HG03565 (cell line): ENCODE measurements at regions not wholly inside any gene's neighbourhood (a gene's known extent, or its start where the extent isn't known, plus 50 kb on each side); places are given as distances from the start of the nearest gene placed in this dataset.
"Not testable (repeated sequence)": the region's sequence is repeated elsewhere in the genome, so short reads cannot be mapped to it uniquely, and the experiment has no call there.

ENCODE experiments used
- ATAC-seq: cut with Tn5 transposase; IDR thresholded peaks from one replicate; pipeline ENCODE4 v1.9.1; 2021; ENCODE audit warnings: mild to moderate bottlenecking, moderate library complexity; ENCODE audit not compliant: unreplicated experiment

DNA sequence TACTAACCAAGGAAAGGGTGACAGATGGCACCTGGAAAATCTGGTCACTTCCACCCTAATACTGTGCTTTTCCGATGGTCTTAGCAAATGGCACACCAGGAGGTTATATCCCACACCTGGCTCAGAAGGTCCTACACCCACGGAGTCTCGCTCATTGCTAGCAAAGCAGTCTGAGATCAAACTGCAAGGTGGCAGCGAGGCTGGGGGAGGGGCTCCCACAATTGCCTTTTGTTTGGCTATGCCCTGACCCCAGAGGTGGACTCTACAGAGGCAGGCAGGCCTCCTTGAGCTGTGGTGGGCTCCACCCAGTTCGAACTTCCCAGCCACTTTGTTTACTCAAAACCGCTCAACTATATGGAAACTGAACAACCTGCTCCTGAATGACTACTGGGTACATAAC is 50.3 kb upstream of the UGT2B15 start:
- ATAC-seq: not testable (repeated sequence)

DNA sequence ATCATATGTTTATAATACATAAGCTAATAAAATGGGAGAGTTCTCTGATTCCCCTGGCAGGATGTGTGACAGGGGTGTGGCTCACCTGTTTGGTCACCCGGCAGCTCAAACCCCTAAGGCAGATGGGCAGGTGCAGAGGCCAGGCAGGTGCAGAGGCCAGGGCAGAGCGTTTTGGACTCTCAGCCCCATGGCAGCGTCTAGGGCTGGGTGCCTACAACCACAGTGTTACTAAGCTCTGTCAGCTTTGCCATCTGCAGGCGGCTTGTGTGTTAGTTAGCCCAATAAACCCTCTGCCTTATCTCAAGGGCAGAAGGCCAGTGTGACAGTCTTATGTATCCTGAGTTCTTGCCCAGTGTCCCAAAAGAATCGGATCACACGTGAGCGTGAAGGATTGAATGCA is 54.0 kb upstream of the UGT2B15 start:
- ATAC-seq: no peak

DNA sequence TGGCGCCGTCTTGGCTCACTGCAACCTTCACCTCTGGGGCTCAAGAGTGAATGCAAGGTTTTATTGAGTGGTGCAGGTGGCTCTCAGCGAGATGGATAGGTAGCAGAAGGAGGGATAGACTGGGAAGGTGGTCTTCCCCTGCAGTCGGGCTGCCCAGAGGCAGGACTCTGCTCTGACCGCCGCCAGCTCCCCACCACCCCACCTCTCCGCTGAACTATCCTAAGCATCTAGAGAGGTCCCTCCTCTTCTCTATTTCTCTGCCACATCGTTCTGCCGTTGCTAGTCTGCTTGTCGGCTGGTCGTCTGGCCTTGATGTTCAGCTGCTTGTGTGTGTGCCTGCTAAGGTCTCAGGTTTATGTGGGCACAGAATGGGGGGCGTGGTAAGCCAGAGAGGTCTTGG is 54.5 kb upstream of the UGT2B15 start:
- ATAC-seq: no peak

DNA sequence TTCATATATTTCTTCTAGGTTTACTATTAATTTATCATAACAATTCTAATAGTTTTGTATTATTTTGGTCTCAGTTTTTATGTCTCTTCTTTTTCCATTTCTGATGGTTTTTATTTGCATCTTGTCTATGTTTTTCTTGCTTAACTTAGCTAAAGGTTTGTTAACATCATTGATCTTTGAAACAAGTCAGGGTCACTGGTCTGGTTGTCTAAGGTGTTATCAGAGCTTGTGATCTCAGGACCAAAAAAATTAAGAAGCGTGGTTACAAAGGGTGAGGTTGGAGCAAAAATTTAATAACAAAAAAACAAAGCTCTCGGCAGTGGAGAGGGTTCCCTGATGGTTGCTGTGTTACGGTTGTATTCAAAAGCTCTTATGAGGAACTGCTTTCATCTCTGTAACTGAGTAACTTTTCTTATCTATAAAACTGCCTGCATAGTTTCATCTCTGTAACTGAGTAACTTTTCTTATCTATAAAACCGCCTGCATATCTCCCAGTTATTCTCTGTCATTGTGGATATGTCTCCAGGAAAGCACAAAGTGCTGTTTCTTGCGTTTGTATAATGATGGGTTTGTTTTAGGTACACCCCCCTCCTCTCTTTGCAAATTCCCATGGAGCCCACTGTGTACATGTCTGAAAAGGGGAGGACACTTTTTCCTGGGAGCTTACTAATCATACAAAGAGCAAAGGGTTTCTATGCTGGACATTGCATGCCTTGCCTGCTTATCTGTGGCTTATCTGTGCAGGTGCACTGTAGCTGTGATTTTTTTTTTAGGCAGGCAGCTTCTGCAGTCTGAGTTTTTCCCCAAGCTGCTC is 62.4 kb upstream of the UGT2B15 start:
- ATAC-seq: peak; percentile 72

DNA sequence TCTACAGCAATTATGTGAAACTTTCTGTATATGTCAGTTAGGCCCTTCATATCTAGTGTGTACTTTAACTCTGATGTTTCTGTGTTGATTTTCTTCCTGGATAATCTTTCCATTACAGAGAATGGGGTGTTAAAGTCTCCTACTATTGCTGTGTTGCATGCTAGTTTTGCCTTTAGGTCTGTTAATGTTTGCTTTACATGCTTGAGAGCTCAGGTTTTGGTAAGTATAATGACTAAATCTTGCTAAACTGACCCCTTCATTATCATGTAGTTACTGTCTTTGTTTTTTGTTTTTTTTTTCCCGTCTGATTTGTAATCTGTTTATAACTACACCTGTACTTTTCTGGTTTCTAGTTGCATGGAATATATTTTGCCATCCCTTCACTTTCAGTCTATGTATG is 63.6 kb upstream of the UGT2B15 start:
- peak; percentile 56 for ATAC-seq

DNA sequence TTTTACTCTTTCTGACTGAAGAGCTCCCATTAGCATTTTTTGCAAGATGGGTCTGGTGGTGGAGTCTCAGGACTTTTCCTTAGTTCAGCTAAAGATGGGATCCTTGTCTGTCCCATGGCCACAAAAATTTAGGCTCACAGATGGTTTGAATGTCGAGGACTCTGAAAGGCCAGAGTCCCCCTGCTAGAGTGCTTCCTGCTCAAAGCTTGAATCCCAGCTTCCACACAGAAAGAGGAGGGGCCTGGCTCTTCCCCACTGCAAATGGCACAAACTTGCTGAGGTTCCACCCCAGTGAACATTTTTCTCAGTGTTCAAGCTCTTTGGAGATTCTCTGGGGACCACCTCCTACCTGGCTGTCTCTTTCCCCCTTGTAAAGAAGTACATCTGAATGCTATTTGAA is 64.7 kb upstream of the UGT2B15 start:
- ATAC-seq: no peak

DNA sequence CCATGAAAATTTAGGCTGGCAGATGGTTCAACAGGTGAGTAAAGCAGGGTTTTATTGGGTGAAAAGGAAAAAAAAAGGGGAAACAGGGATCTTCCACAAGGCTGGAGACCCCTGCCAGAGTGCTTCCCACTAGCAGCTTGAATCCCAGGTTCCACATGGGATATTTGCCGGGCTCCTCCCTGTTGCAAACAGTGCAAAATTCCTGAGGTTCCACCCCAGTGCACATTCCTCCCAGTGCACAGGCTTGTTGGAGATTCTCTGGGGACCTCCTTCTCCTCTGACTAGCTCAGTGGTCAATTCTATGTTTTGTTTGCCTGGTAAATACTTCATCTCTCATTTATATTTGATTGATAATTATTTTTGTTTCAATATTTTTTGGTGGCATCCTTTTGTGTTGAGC is 66.4 kb upstream of the UGT2B15 start:
- no peak for ATAC-seq

DNA sequence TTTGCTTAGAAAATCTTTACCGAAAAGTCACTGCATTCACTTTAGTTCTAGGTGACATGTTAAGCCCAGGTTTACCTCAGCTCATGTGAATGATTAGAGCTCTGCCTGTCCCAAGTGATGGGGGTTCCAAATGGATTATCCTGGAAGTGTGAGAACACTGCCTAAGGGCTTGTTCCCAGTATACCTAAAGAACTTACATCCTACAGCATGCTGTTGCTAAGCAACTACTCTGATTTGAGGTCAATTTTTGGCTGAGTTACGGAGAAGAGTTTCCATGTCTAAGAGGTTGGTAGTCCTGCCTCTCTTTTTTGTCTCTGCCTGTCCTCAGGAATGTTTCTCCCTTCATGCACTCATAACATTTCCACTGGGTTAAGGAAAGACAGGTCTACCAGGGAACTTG is 67.6 kb upstream of the UGT2B15 start:
- no peak for ATAC-seq

DNA sequence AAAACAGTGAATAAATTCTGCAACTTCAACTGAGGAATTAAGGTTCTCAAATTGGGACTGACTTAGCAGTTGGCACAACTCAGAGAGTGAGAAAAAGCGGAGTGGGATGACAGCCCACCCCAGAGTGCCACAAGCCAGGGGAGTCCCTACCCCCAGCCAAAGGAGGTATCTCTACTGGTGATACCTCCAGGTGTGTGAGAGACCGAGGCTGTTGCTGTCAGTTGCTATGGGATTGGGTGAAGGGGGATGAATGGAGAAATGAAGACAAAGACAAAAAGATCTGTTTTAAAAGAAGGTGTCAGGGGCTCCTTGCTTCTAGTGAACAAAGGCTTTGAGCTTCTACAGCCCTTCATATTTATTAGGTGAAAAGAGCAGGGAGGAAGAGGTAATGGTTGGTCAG is 71.4 kb upstream of the UGT2B10 start:
- no peak for ATAC-seq

DNA sequence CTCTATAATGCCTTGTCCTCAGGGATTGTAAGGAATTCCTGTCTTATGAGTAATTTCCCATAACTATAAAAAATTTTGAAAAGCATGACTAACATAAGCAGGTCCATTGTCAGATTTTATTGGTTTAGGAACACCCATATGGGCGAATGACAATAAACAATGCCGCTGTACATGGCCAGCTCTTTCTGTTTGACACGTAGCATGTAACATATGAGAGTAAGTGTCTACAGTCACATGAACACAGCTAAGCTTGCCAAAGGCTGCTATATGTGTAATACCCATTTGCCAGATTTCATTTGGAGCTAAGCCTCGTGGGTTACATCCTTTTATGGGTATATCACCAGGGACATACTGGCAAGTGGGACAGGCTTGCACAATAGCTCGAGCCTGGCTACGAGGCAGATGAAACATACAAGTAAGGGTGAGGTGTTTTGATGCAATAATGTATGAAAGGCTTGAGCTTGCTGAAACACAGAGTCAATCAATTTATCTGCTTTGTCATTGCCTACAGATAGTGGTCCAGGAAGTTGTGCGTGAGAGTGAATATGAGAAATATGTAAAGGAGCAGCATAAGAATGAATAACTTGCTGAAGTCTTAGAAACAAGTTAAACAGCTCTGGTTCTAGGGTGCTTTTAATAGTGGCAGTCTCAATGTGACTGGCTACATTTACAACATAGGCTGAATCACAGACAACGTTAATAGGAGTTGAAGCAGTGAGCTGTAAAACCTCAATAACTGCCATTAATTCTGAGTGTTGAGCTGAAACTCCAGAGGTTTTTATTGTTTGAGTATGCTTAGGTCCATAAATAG is 67.4 kb upstream of the UGT2B10 start:
- peak; percentile 60 for ATAC-seq

DNA sequence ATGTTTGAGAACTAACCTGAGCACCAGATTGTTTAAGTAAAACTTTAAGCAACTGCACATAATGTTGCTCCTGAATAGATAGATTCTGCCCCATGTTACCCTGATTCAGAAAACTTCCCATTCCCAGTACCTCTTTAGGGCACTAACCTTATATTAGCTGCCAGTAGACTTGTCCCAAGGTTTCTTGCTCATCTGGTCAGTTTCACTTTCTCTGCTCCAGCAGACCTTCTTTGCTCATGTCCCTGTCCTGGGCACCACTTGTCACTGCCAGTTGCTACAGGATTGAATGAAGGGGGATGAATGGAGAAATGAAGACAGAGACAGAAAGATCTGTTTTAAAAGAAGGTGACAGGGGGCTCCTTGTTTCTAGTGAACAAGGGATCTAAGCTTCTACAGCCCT is 65.2 kb upstream of the UGT2B10 start:
- ATAC-seq: no peak

DNA sequence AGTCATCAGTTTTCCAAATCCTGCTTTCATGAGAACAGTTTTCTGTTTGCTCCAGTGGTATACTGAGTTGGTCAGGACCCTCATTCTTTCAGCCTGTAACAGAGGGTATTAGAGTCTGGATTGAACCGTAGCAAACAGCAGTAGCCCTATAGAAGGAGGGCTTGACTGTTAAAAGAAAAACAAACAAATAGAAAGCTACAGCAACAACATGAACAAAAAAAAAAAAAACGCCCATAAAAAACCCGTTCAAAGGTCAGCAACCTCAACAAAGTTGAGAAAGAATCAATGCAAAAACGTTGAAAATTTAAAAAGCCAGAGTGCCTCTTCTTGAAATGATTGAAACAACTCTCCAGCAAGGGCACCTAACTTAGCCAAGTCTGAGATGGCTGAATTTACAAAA is 64.7 kb upstream of the UGT2B10 start:
- no peak for ATAC-seq

DNA sequence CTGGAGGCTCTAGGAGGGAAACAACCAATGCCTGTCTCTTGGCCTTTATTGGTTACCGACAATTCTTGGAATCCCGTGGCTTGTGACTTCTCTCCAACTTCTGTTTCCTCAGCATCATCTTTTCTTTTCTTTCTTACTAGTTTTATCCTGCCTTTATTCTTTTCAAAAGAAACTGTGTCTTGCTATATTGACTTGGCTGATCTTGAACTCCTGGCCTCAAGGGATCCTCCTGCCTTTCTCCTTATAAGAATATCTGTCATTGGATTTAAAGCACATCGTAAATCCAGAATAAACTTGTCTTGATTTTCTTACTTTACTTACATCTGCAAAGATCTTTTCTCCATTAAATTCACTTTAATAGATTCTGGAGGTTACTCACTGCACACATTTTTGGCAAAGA is 49.9 kb upstream of the UGT2B10 start:
- no peak for ATAC-seq
